Upper lobe of left lung (tissue), 6 donors: ENCODE measurements at regions not wholly inside any gene's neighbourhood (a gene's known extent, or its start where the extent isn't known, plus 50 kb on each side); places are given as distances from the start of the nearest gene placed in this dataset.

Experiments used
- ATAC-seq, 2 donors: fragments of 200-7000 bp; cut with Tn5 transposase; one replicate each; pipeline ENCODE4 v1.9.1; 2022; ENCODE audit warnings: mild to moderate bottlenecking in 2 of 2, moderate library complexity in 2 of 2; ENCODE audit not compliant: low FRiP score in 2 of 2
- DNase-seq, 2 donors: peaks; one replicate each; pipeline ENCODE4 v3.0.0-alpha.2; 2019 to 2020
- H3K27ac ChIP-seq, 4 donors: fragments of 200-600 bp; sonication (generic); one replicate each; pipeline ENCODE4 v1.5.1; 2016 to 2019
- H3K27me3 ChIP-seq, 4 donors: fragments of 200-600 bp; sonication (generic); one replicate each; pipeline ENCODE4 v1.5.1; 2017 to 2019
- H3K36me3 ChIP-seq, 4 donors: fragments of 200-600 bp; sonication (generic); one replicate each; pipeline ENCODE4 v1.5.1; 2016 to 2019
- H3K4me1 ChIP-seq, 4 donors: fragments of 200-600 bp; sonication (generic); one replicate each; pipeline ENCODE4 v1.5.1; 2018 to 2019
- H3K4me3 ChIP-seq, 4 donors: fragments of 200-600 bp; sonication (generic); one replicate each; pipeline ENCODE4 v1.5.1; 2017 to 2019; ENCODE audit warnings: mild to moderate bottlenecking in 2 of 4, moderate library complexity in 1 of 4
- H3K9me3 ChIP-seq, 4 donors: fragments of 200-600 bp; sonication (generic); one replicate each; pipeline ENCODE4 v1.5.1; 2018 to 2019
- EP300 ChIP-seq, 4 donors: sonication (generic); formaldehyde crosslinking; IDR thresholded peaks; one replicate each; pipeline ENCODE4 v1.5.1; 2017; ENCODE audit warnings: antibody characterized with exemption in 4 of 4, control low read depth in 2 of 4
- POLR2A ChIP-seq, 4 donors: fragments of 450-650 bp; IDR thresholded peaks; one replicate each; pipeline ENCODE4 v1.5.1; 2016 to 2017; ENCODE audit warnings: antibody characterized with exemption in 4 of 4, mild to moderate bottlenecking in 2 of 4
- POLR2AphosphoS5 ChIP-seq, 2 donors: sonication (generic); formaldehyde crosslinking; IDR thresholded peaks; one replicate each; pipeline ENCODE4 v1.5.1; 2017; ENCODE audit warnings: antibody characterized with exemption in 2 of 2
- WGBS, 2 donors: methylation state at CpG; one replicate each; pipeline ENCODE4 v1.1.5; 2017 to 2018; 5-methylcytosine and 5-hydroxymethylcytosine counted together
- TF ChIP-seq, protein P1 (sequence below), 6 experiments: fragments of 450-650 bp in 4 of 6; fragments of 200-600 bp in 2 of 6; sonication (generic) in 2 of 6; IDR thresholded peaks; one replicate each; pipeline ENCODE4 v1.5.1; 2016 to 2019; ENCODE audit warnings: antibody characterized with exemption in 6 of 6
- donor health status: DM: no; HTN: no; CAD: no; lungs with moderate emphysema.
- donor health status: DM: no; HTN: yes; CAD: no; lungs with severe emphysema.

DNA sequence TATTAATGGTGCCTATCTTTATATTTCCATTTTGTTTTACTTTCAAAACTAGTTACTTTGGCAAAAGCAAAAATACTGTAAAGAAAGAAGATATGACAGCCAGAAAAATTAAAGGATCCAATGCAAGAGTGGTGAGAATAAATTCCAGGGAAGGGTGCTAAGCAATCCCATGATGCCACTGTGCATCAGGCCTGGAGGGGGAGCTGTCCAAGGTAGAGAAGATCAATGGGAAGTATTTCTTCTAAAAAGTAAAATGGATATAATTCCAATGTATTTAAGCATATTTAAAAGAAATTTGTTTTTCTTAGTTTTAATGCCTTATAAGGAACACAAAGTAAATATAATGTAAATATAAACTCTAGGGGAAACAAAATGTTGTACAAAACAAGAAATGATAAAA, 1382.2 kb upstream of the B3GALT2 start:
- no peaks in the 10 kb centered on the region for H3K27me3 ChIP-seq
- H3K9me3 ChIP-seq = no peaks in the 10 kb centered on the region
- TF ChIP-seq EP300 (IDR thresholded peaks at IDR 0.05) = no peak
- TF ChIP-seq, protein P1, sequence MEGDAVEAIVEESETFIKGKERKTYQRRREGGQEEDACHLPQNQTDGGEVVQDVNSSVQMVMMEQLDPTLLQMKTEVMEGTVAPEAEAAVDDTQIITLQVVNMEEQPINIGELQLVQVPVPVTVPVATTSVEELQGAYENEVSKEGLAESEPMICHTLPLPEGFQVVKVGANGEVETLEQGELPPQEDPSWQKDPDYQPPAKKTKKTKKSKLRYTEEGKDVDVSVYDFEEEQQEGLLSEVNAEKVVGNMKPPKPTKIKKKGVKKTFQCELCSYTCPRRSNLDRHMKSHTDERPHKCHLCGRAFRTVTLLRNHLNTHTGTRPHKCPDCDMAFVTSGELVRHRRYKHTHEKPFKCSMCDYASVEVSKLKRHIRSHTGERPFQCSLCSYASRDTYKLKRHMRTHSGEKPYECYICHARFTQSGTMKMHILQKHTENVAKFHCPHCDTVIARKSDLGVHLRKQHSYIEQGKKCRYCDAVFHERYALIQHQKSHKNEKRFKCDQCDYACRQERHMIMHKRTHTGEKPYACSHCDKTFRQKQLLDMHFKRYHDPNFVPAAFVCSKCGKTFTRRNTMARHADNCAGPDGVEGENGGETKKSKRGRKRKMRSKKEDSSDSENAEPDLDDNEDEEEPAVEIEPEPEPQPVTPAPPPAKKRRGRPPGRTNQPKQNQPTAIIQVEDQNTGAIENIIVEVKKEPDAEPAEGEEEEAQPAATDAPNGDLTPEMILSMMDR (IDR thresholded peaks at IDR 0.05) = no peak
- no peak for TF ChIP-seq POLR2A (IDR thresholded peaks at IDR 0.05)
- TF ChIP-seq POLR2AphosphoS5 (IDR thresholded peaks at IDR 0.05) = no peak
- DNase-seq = no peak
- no peaks in the 10 kb centered on the region for H3K36me3 ChIP-seq
- no peak for ATAC-seq
- H3K4me3 ChIP-seq = no peak overlapping the region
- no peaks in the 10 kb centered on the region for H3K4me1 ChIP-seq
- H3K27ac ChIP-seq = no peak overlapping the region

DNA sequence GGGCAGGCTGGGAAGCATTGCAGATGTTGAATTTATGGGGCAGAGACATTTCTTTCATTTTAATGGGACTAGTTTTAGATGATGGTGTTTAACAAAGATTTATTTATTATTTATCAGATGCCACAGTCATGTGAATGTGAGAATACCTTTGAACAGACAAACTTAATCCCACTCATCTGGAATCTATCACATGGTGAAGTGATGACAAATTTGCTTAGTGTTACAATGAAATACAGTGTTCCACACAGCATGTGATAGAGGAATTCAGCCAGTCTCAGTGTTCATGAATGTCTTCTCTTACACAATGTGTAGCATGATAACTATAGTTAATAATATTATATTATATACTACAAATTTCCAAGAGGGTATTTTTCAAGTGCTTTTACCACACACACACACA, 1361.7 kb upstream of the B3GALT2 start:
- H3K9me3 ChIP-seq = no peaks in the 10 kb centered on the region
- DNase-seq (no peak), ATAC-seq (no peak)
- no peaks in the 10 kb centered on the region for H3K4me1 ChIP-seq
- no peak overlapping the region for H3K4me3 ChIP-seq
- H3K36me3 ChIP-seq = no peaks in the 10 kb centered on the region
- H3K27me3 ChIP-seq = no peaks in the 10 kb centered on the region
- H3K27ac ChIP-seq = no peak overlapping the region
- TF ChIP-seq EP300 (IDR thresholded peaks at IDR 0.05) (no peak), POLR2A (IDR thresholded peaks at IDR 0.05) (no peak), POLR2AphosphoS5 (IDR thresholded peaks at IDR 0.05) (no peak)
- TF ChIP-seq, protein P1 (IDR thresholded peaks at IDR 0.05) = no peak

DNA sequence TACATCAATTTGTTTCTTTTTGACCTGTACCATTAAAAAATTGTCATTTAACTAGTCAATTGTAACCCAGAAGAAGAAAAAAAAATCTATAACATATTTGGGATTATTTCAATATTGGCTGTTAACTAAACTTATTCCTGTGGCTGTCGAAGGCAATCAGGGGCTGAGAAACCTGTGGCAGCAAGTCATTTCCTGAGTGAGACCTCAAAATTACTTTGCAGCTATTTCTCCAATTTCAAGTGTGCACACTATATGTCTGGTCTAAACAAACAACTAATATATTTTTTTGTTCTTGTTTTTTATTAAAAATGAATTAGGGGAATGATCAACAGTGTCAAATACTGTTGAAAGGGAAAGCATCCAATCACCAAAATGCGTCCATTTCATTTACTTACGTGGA, 1357.6 kb upstream of the B3GALT2 start:
- WGBS, 2 donors = 78 to 87% methylated on average over 3 of the region's 3 CpGs
- no peak overlapping the region for H3K27ac ChIP-seq
- no peak for DNase-seq

DNA sequence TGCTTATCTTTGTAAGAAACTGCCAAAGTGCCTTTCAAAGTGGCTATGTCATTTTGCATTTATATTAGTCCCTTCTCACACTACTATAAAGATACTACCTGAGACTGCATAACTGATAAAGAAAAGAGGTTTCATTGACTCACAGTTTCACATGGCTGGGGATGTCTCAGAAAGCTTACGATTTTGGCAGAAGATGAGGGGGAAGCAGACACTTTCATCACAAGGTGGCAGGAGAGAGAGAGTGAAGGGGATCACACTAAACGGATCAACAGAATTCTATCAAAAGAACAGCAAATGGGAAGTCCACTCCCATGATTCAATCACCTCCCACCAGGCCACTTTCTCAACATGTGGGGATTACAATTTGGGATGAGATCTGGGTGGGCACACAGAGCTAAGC, 1352.0 kb upstream of the B3GALT2 start:
- DNase-seq (no peak), ATAC-seq (no peak)
- TF ChIP-seq POLR2A (IDR thresholded peaks at IDR 0.05) (no peak), POLR2AphosphoS5 (IDR thresholded peaks at IDR 0.05) (no peak), EP300 (IDR thresholded peaks at IDR 0.05) (no peak)
- TF ChIP-seq, protein P1 (IDR thresholded peaks at IDR 0.05) = no peak
- Histone ChIP-seq H3K27ac (no peak overlapping the region), H3K36me3 (no peaks in the 10 kb centered on the region), H3K9me3 (no peaks in the 10 kb centered on the region), H3K4me3 (no peak overlapping the region), H3K4me1 (no peaks in the 10 kb centered on the region), H3K27me3 (no peaks in the 10 kb centered on the region)
- 56 to 73% methylated on average over 2 of the region's 2 CpGs for WGBS, 2 donors

More for the DNA sequence above, 1357.6 kb upstream of the B3GALT2 start:
- TF ChIP-seq, protein P1 (IDR thresholded peaks at IDR 0.05) = no peak
- no peak for TF ChIP-seq POLR2A (IDR thresholded peaks at IDR 0.05)
- no peaks in the 10 kb centered on the region for H3K27me3 ChIP-seq
- no peaks in the 10 kb centered on the region for H3K4me1 ChIP-seq
- H3K36me3 ChIP-seq = no peaks in the 10 kb centered on the region
- H3K4me3 ChIP-seq = no peak overlapping the region
- ATAC-seq = no peak
- no peaks in the 10 kb centered on the region for H3K9me3 ChIP-seq

- Histone ChIP-seq H3K9me3 (no peaks in the 10 kb centered on the region), H3K36me3 (no peaks in the 10 kb centered on the region), H3K27me3 (no peaks in the 10 kb centered on the region), H3K27ac (no peak overlapping the region), H3K4me3 (no peak overlapping the region), H3K4me1 (no peaks in the 10 kb centered on the region)
- TF ChIP-seq POLR2AphosphoS5 (IDR thresholded peaks at IDR 0.05) (no peak), EP300 (IDR thresholded peaks at IDR 0.05) (no peak), POLR2A (IDR thresholded peaks at IDR 0.05) (no peak)
- TF ChIP-seq, protein P1 (IDR thresholded peaks at IDR 0.05) = no peak
- DNase-seq (no peak), ATAC-seq (no peak)
Measured at GRCh38 chr1:194537521-194537920, 1351.1 kb upstream of the B3GALT2 start.
